ENCODE measurements at regions not wholly inside any gene's neighbourhood (a gene's known extent, or its start where the extent isn't known, plus 50 kb on each side); places are given as distances from the start of the nearest gene placed in this dataset.

- Histone ChIP-seq H3K4me1 (ENCODE audit: control insufficient read depth in 1 of 2, insufficient read depth in 1 of 2, low read depth in 1 of 2, low read length in 1 of 2) (no peaks in the 10 kb centered on the region), H3K9me3 (no peaks in the 10 kb centered on the region), H3K27me3 (no peaks in the 10 kb centered on the region), H3K27ac (no peak overlapping the region), H3K36me3 (no peaks in the 10 kb centered on the region), H3K4me3 (ENCODE audit: low read depth in 1 of 2, low read length in 1 of 2) (no peak overlapping the region)
- no peak for TF ChIP-seq CTCF (IDR thresholded peaks at IDR 0.05)
Measured at GRCh38 chr11:64459609-64460008, 96.1 kb upstream of the SLC22A11 start.

GRCh38 chr11:64461081-64461480 lies 94.7 kb upstream of the SLC22A11 start:
- H3K27me3 ChIP-seq, result no peaks in the 10 kb centered on the region
- no peak overlapping the region for H3K27ac ChIP-seq
- no peaks in the 10 kb centered on the region for H3K4me1 ChIP-seq (ENCODE audit: control insufficient read depth in 1 of 2, insufficient read depth in 1 of 2, low read depth in 1 of 2, low read length in 1 of 2)
- H3K36me3 ChIP-seq, result no peaks in the 10 kb centered on the region
- no peaks in the 10 kb centered on the region for H3K9me3 ChIP-seq
- no peak for TF ChIP-seq CTCF (IDR thresholded peaks at IDR 0.05)
- H3K4me3 ChIP-seq (ENCODE audit: low read depth in 1 of 2, low read length in 1 of 2), result no peak overlapping the region

GRCh38 chr11:64466115-64466718 lies 89.5 kb upstream of the SLC22A11 start:
- TF ChIP-seq CTCF (IDR thresholded peaks at IDR 0.05), result no peak
- Histone ChIP-seq H3K4me1 (ENCODE audit: control insufficient read depth in 1 of 2, insufficient read depth in 1 of 2, low read depth in 1 of 2, low read length in 1 of 2) (no peaks in the 10 kb centered on the region), H3K4me3 (ENCODE audit: low read depth in 1 of 2, low read length in 1 of 2) (no peak overlapping the region), H3K9me3 (no peaks in the 10 kb centered on the region), H3K36me3 (no peaks in the 10 kb centered on the region), H3K27me3 (peaks cover 17% of the 10 kb centered on the region), H3K27ac (no peak overlapping the region)

GRCh38 chr11:64469288-64469687 lies 86.5 kb upstream of the SLC22A11 start:
- peaks cover 18% of the 10 kb centered on the region for H3K27me3 ChIP-seq

GRCh38 chr11:64472593-64473455 lies 82.9 kb upstream of the SLC22A11 start:
- no peak for TF ChIP-seq CTCF (IDR thresholded peaks at IDR 0.05)
- H3K27me3 ChIP-seq, result peaks cover 18% of the 10 kb centered on the region
- no peaks in the 10 kb centered on the region for H3K4me1 ChIP-seq (ENCODE audit: control insufficient read depth in 1 of 2, insufficient read depth in 1 of 2, low read depth in 1 of 2, low read length in 1 of 2)
- no peak overlapping the region for H3K27ac ChIP-seq
- H3K4me3 ChIP-seq (ENCODE audit: low read depth in 1 of 2, low read length in 1 of 2), result no peak overlapping the region
- H3K36me3 ChIP-seq, result no peaks in the 10 kb centered on the region
- no peaks in the 10 kb centered on the region for H3K9me3 ChIP-seq

More at GRCh38 chr11:64469288-64469687, 86.5 kb upstream of the SLC22A11 start:
- Histone ChIP-seq H3K36me3 (no peaks in the 10 kb centered on the region), H3K4me3 (ENCODE audit: low read depth in 1 of 2, low read length in 1 of 2) (no peak overlapping the region), H3K4me1 (ENCODE audit: control insufficient read depth in 1 of 2, insufficient read depth in 1 of 2, low read depth in 1 of 2, low read length in 1 of 2) (no peaks in the 10 kb centered on the region), H3K9me3 (no peaks in the 10 kb centered on the region), H3K27ac (no peak overlapping the region)
- TF ChIP-seq CTCF (IDR thresholded peaks at IDR 0.05), result no peak
